Amniotic epithelial cell (primary cell): ENCODE measurements at regions not wholly inside any gene's neighbourhood (a gene's known extent, or its start where the extent isn't known, plus 50 kb on each side); places are given as distances from the start of the nearest gene placed in this dataset.

Source experiments
- DNase-seq: peaks from one replicate; pipeline ENCODE4 v3.0.0-alpha.2; 2010; ENCODE audit warnings: low read depth

- no peak for DNase-seq
Measured at GRCh38 chr2:12254280-12254860, 462.4 kb upstream of the TRIB2 start.

- no peak for DNase-seq
Measured at GRCh38 chr2:12256206-12256605, 460.5 kb upstream of the TRIB2 start.

- DNase-seq: no peak
Measured at GRCh38 chr2:12257476-12257875, 459.3 kb upstream of the TRIB2 start.

GRCh38 chr2:12259493-12259892, 457.2 kb upstream of the TRIB2 start:
- DNase-seq: no peak

GRCh38 chr2:12261986-12262680, 454.6 kb upstream of the TRIB2 start:
- no peak for DNase-seq

GRCh38 chr2:12262681-12263436, 453.9 kb upstream of the TRIB2 start:
- no peak for DNase-seq

GRCh38 chr2:12263730-12264129, 453.0 kb upstream of the TRIB2 start:
- no peak for DNase-seq

GRCh38 chr2:12264146-12264545, 452.6 kb upstream of the TRIB2 start:
- no peak for DNase-seq

GRCh38 chr2:12265646-12266045, 451.1 kb upstream of the TRIB2 start:
- peak; percentile 33 for DNase-seq

GRCh38 chr2:12267042-12267441, 449.7 kb upstream of the TRIB2 start:
- no peak for DNase-seq

GRCh38 chr2:12269041-12269972, 447.4 kb upstream of the TRIB2 start:
- DNase-seq: no peak

GRCh38 chr2:12270876-12271588, 445.7 kb upstream of the TRIB2 start:
- DNase-seq: no peak

- no peak for DNase-seq
Measured at GRCh38 chr2:12271589-12271984, 445.1 kb upstream of the TRIB2 start.

GRCh38 chr2:12273111-12273510, 443.6 kb upstream of the TRIB2 start:
- DNase-seq: no peak

GRCh38 chr2:12274591-12274990, 442.1 kb upstream of the TRIB2 start:
- no peak for DNase-seq

- DNase-seq: peak; percentile 55
Measured at GRCh38 chr2:12277241-12278034, 439.3 kb upstream of the TRIB2 start.

GRCh38 chr2:12278217-12278750, 438.5 kb upstream of the TRIB2 start:
- no peak for DNase-seq

GRCh38 chr2:12282780-12283695, 433.7 kb upstream of the TRIB2 start:
- no peak for DNase-seq

GRCh38 chr2:12284037-12284436, 432.7 kb upstream of the TRIB2 start:
- no peak for DNase-seq
